Right atrium auricular region (tissue), 2 donors: ENCODE measurements at regions not wholly inside any gene's neighbourhood (a gene's known extent, or its start where the extent isn't known, plus 50 kb on each side); places are given as distances from the start of the nearest gene placed in this dataset.

Experiments
- DNase-seq: peaks from one replicate; pipeline ENCODE4 v3.0.0-alpha.2; 2019; ENCODE audit warnings: low spot score
- H3K27ac ChIP-seq, 2 donors: fragments of 200-600 bp; sonication (generic); 1 replicate in 1 of 2; 2 replicates in 1 of 2; pipeline ENCODE4 v1.5.1; 2016 to 2019
- H3K27me3 ChIP-seq, 2 donors: fragments of 200-600 bp; sonication (generic); one replicate each; pipeline versions ENCODE4 v1.5.1 to v1.6.0; 2017 to 2019
- H3K36me3 ChIP-seq: fragments of 200-600 bp; sonication (generic); one replicate; pipeline ENCODE4 v1.5.1; 2016
- H3K4me1 ChIP-seq, 2 donors: fragments of 200-600 bp; sonication (generic); one replicate each; pipeline versions ENCODE4 v1.5.1 to v1.6.0; 2017 to 2019
- H3K4me3 ChIP-seq, 2 donors: fragments of 200-600 bp; sonication (generic); 1 replicate in 1 of 2; 2 replicates in 1 of 2; pipeline ENCODE4 v1.5.1; 2017 to 2019; ENCODE audit warnings: mild to moderate bottlenecking in 1 of 2, moderate library complexity in 1 of 2
- H3K9me3 ChIP-seq, 2 donors: fragments of 200-600 bp; sonication (generic); one replicate each; pipeline ENCODE4 v1.5.1; 2019
- CTCF ChIP-seq, 2 donors: fragments of 200-600 bp; sonication (generic); IDR thresholded peaks; one replicate each; pipeline ENCODE4 v1.5.1; 2019; ENCODE audit warnings: antibody characterized with exemption in 2 of 2

- H3K4me3 ChIP-seq: no peak overlapping the region
- no peaks in the 10 kb centered on the region for H3K27me3 ChIP-seq
- H3K4me1 ChIP-seq: no peaks in the 10 kb centered on the region
- H3K36me3 ChIP-seq: no peaks in the 10 kb centered on the region
- no peaks in the 10 kb centered on the region for H3K9me3 ChIP-seq
- H3K27ac ChIP-seq: no peak overlapping the region
- no peak for TF ChIP-seq CTCF (IDR thresholded peaks at IDR 0.05)
- DNase-seq: no peak
Measured at GRCh38 chr4:125020089-125021034, 294.4 kb upstream of the FAT4 start.

- H3K27ac ChIP-seq: no peak overlapping the region
- H3K36me3 ChIP-seq: no peaks in the 10 kb centered on the region
- no peaks in the 10 kb centered on the region for H3K27me3 ChIP-seq
- H3K9me3 ChIP-seq: no peaks in the 10 kb centered on the region
- H3K4me3 ChIP-seq: no peak overlapping the region
- H3K4me1 ChIP-seq: no peaks in the 10 kb centered on the region
- DNase-seq: no peak
- no peak for TF ChIP-seq CTCF (IDR thresholded peaks at IDR 0.05)
Measured at GRCh38 chr4:125016892-125017299, 297.9 kb upstream of the FAT4 start.

- Histone ChIP-seq H3K27ac (no peak overlapping the region), H3K36me3 (no peaks in the 10 kb centered on the region), H3K27me3 (no peaks in the 10 kb centered on the region), H3K4me3 (no peak overlapping the region), H3K4me1 (no peaks in the 10 kb centered on the region), H3K9me3 (no peaks in the 10 kb centered on the region)
- TF ChIP-seq CTCF (IDR thresholded peaks at IDR 0.05): no peak
- no peak for DNase-seq
Measured at GRCh38 chr4:125013891-125014290, 300.9 kb upstream of the FAT4 start.

- Histone ChIP-seq H3K27ac (no peak overlapping the region), H3K9me3 (no peaks in the 10 kb centered on the region), H3K27me3 (no peaks in the 10 kb centered on the region), H3K4me1 (no peaks in the 10 kb centered on the region), H3K36me3 (no peaks in the 10 kb centered on the region), H3K4me3 (no peak overlapping the region)
- no peak for DNase-seq
- TF ChIP-seq CTCF (IDR thresholded peaks at IDR 0.05): no peak
Measured at GRCh38 chr4:125011646-125012045, 299.1 kb upstream of the ANKRD50 start.

- no peak overlapping the region for H3K4me3 ChIP-seq
- H3K27ac ChIP-seq: no peak overlapping the region
- no peaks in the 10 kb centered on the region for H3K4me1 ChIP-seq
- H3K9me3 ChIP-seq: no peaks in the 10 kb centered on the region
- no peak for DNase-seq
- TF ChIP-seq CTCF (IDR thresholded peaks at IDR 0.05): no peak
- H3K27me3 ChIP-seq: no peaks in the 10 kb centered on the region
- H3K36me3 ChIP-seq: no peaks in the 10 kb centered on the region
Measured at GRCh38 chr4:125010796-125011503, 298.4 kb upstream of the ANKRD50 start.
